Natural killer cell treated with Interleukin-12 subunit alpha and Interleukin-12 subunit beta and Interleukin-15 and Interleukin-18, amount 100 ng/mL, for 72 hours (primary cell): ENCODE measurements at regions not wholly inside any gene's neighbourhood (a gene's known extent, or its start where the extent isn't known, plus 50 kb on each side); places are given as distances from the start of the nearest gene placed in this dataset.

Source experiments
- ATAC-seq, 2 donors: fragments of 150-1000 bp; cut with Tn5 transposase in 1 of 2; sonication (Bioruptor Pico), chemical (Tn5 transposase) in 1 of 2; 2 replicates each; pipeline ENCODE4 v1.10.0; 2021
- DNase-seq: peaks from one replicate; pipeline ENCODE4 v3.0.0; 2022; ENCODE audit warnings: low spot score
- H3K27ac Mint-ChIP-seq, 2 donors: 1 replicate in 1 of 2; 2 replicates in 1 of 2; pipeline ENCODE4 v1.8.0; 2022; ENCODE audit warnings: mixed read lengths in 2 of 2, mild to moderate bottlenecking in 1 of 2, moderate library complexity in 1 of 2
- H3K27me3 Mint-ChIP-seq, 2 donors: 1 replicate in 1 of 2; 2 replicates in 1 of 2; pipeline ENCODE4 v1.8.0; 2022; ENCODE audit warnings: mixed read lengths in 2 of 2
- H3K36me3 Mint-ChIP-seq: one replicate; pipeline ENCODE4 v1.8.0; 2022; ENCODE audit warnings: mixed read lengths
- H3K4me1 Mint-ChIP-seq, 2 donors: 1 replicate in 1 of 2; 2 replicates in 1 of 2; pipeline ENCODE4 v1.8.0; 2022; ENCODE audit warnings: low read depth in 2 of 2, mixed read lengths in 2 of 2, mild to moderate bottlenecking in 1 of 2
- H3K4me3 Mint-ChIP-seq: one replicate; pipeline ENCODE4 v1.8.0; 2022; ENCODE audit warnings: mixed read lengths
- H3K9me3 Mint-ChIP-seq: 2 replicates; pipeline ENCODE4 v1.8.0; 2022; ENCODE audit warnings: mixed read lengths

- no peaks in the 10 kb centered on the region for H3K4me1 Mint-ChIP-seq
- H3K36me3 Mint-ChIP-seq = no peaks in the 10 kb centered on the region
- no peak for ATAC-seq
- H3K27ac Mint-ChIP-seq = no peak overlapping the region
- no peaks in the 10 kb centered on the region for H3K9me3 Mint-ChIP-seq
- no peak overlapping the region for H3K4me3 Mint-ChIP-seq
- DNase-seq = no peak
- H3K27me3 Mint-ChIP-seq = peaks cover 0 to 7% of the 10 kb centered on the region in 2 donors
Observed at GRCh38 chr6:40695750-40696415, 108.7 kb upstream of the LRFN2 start.

- Mint-ChIP-seq H3K36me3 (no peaks in the 10 kb centered on the region), H3K4me3 (no peak overlapping the region), H3K27me3 (peaks cover 0 to 7% of the 10 kb centered on the region in 2 donors), H3K9me3 (no peaks in the 10 kb centered on the region), H3K27ac (no peak overlapping the region), H3K4me1 (no peaks in the 10 kb centered on the region)
- DNase-seq = no peak
- no peak for ATAC-seq
Observed at GRCh38 chr6:40695114-40695513, 108.0 kb upstream of the LRFN2 start.

- H3K4me1 Mint-ChIP-seq = no peaks in the 10 kb centered on the region
- no peaks in the 10 kb centered on the region for H3K9me3 Mint-ChIP-seq
- H3K27me3 Mint-ChIP-seq = peaks cover 4 to 8% of the 10 kb centered on the region in 2 donors
- DNase-seq (no peak), ATAC-seq (no peak)
- no peak overlapping the region for H3K27ac Mint-ChIP-seq
- no peaks in the 10 kb centered on the region for H3K36me3 Mint-ChIP-seq
- no peak overlapping the region for H3K4me3 Mint-ChIP-seq
Observed at GRCh38 chr6:40693768-40694167, 106.6 kb upstream of the LRFN2 start.

GRCh38 chr6:40692337-40692736 is 105.2 kb upstream of the LRFN2 start:
- no peak for ATAC-seq
- Mint-ChIP-seq H3K36me3 (no peaks in the 10 kb centered on the region), H3K4me3 (no peak overlapping the region), H3K4me1 (no peaks in the 10 kb centered on the region), H3K9me3 (no peaks in the 10 kb centered on the region), H3K27ac (no peak overlapping the region), H3K27me3 (peaks cover 10 to 13% of the 10 kb centered on the region in 2 donors)
- DNase-seq = no peak

GRCh38 chr6:40689185-40689584 is 102.0 kb upstream of the LRFN2 start:
- H3K27me3 Mint-ChIP-seq = peaks cover 24 to 27% of the 10 kb centered on the region in 2 donors
- H3K36me3 Mint-ChIP-seq = no peaks in the 10 kb centered on the region
- no peaks in the 10 kb centered on the region for H3K4me1 Mint-ChIP-seq
- H3K4me3 Mint-ChIP-seq = no peak overlapping the region
- DNase-seq (no peak), ATAC-seq (no peak)
- H3K27ac Mint-ChIP-seq = no peak overlapping the region
- no peaks in the 10 kb centered on the region for H3K9me3 Mint-ChIP-seq

- H3K4me3 Mint-ChIP-seq = no peak overlapping the region
- peaks cover 24 to 25% of the 10 kb centered on the region in 2 donors for H3K27me3 Mint-ChIP-seq
- ATAC-seq (no peak), DNase-seq (no peak)
- H3K27ac Mint-ChIP-seq = no peak overlapping the region
- no peaks in the 10 kb centered on the region for H3K9me3 Mint-ChIP-seq
- no peaks in the 10 kb centered on the region for H3K36me3 Mint-ChIP-seq
- no peaks in the 10 kb centered on the region for H3K4me1 Mint-ChIP-seq
Observed at GRCh38 chr6:40688214-40688761, 101.1 kb upstream of the LRFN2 start.

- Mint-ChIP-seq H3K4me3 (no peak overlapping the region), H3K27ac (no peak overlapping the region), H3K4me1 (no peaks in the 10 kb centered on the region), H3K9me3 (no peaks in the 10 kb centered on the region), H3K36me3 (no peaks in the 10 kb centered on the region), H3K27me3 (peaks cover 29 to 31% of the 10 kb centered on the region in 2 donors)
- DNase-seq (no peak), ATAC-seq (no peak)
Observed at GRCh38 chr6:40685862-40686261, 98.7 kb upstream of the LRFN2 start.

GRCh38 chr6:40681622-40682021 is 94.5 kb upstream of the LRFN2 start:
- ATAC-seq (no peak), DNase-seq (no peak)
- Mint-ChIP-seq H3K4me3 (no peak overlapping the region), H3K9me3 (no peaks in the 10 kb centered on the region), H3K27me3 (peaks cover 14 to 29% of the 10 kb centered on the region in 2 donors), H3K4me1 (no peaks in the 10 kb centered on the region), H3K36me3 (no peaks in the 10 kb centered on the region), H3K27ac (no peak overlapping the region)

- DNase-seq (no peak), ATAC-seq (no peak)
- Mint-ChIP-seq H3K36me3 (no peaks in the 10 kb centered on the region), H3K4me3 (no peak overlapping the region), H3K4me1 (no peaks in the 10 kb centered on the region), H3K9me3 (no peaks in the 10 kb centered on the region), H3K27me3 (peaks cover 12 to 28% of the 10 kb centered on the region in 2 donors), H3K27ac (no peak overlapping the region)
Observed at GRCh38 chr6:40678941-40679340, 91.8 kb upstream of the LRFN2 start.

GRCh38 chr6:40674170-40674569 is 87.0 kb upstream of the LRFN2 start:
- Mint-ChIP-seq H3K4me3 (no peak overlapping the region), H3K27me3 (peaks cover 6 to 22% of the 10 kb centered on the region in 2 donors), H3K27ac (no peak overlapping the region), H3K36me3 (no peaks in the 10 kb centered on the region), H3K4me1 (no peaks in the 10 kb centered on the region), H3K9me3 (no peaks in the 10 kb centered on the region)
- DNase-seq = no peak
- ATAC-seq = no peak

- DNase-seq (no peak), ATAC-seq (no peak)
- Mint-ChIP-seq H3K9me3 (no peaks in the 10 kb centered on the region), H3K4me1 (no peaks in the 10 kb centered on the region), H3K4me3 (no peak overlapping the region), H3K27ac (no peak overlapping the region), H3K27me3 (peaks cover 14 to 17% of the 10 kb centered on the region in 2 donors), H3K36me3 (no peaks in the 10 kb centered on the region)
Observed at GRCh38 chr6:40672087-40672486, 84.9 kb upstream of the LRFN2 start.

- DNase-seq = no peak
- Mint-ChIP-seq H3K27ac (no peak overlapping the region), H3K27me3 (peaks cover 13 to 17% of the 10 kb centered on the region in 2 donors), H3K9me3 (no peaks in the 10 kb centered on the region), H3K4me1 (no peaks in the 10 kb centered on the region), H3K36me3 (no peaks in the 10 kb centered on the region), H3K4me3 (no peak overlapping the region)
- ATAC-seq = no peak
Observed at GRCh38 chr6:40671694-40672050, 84.5 kb upstream of the LRFN2 start.

- H3K36me3 Mint-ChIP-seq = no peaks in the 10 kb centered on the region
- ATAC-seq = no peak
- no peak overlapping the region for H3K27ac Mint-ChIP-seq
- no peak for DNase-seq
- H3K4me3 Mint-ChIP-seq = no peak overlapping the region
- H3K4me1 Mint-ChIP-seq = no peaks in the 10 kb centered on the region
- H3K27me3 Mint-ChIP-seq = peaks cover 8 to 14% of the 10 kb centered on the region in 2 donors
- H3K9me3 Mint-ChIP-seq = no peaks in the 10 kb centered on the region
Observed at GRCh38 chr6:40671001-40671693, 84.0 kb upstream of the LRFN2 start.

GRCh38 chr6:40669343-40669742 is 82.2 kb upstream of the LRFN2 start:
- Mint-ChIP-seq H3K4me1 (no peaks in the 10 kb centered on the region), H3K27me3 (peaks cover 14 to 16% of the 10 kb centered on the region in 2 donors), H3K4me3 (no peak overlapping the region), H3K27ac (no peak overlapping the region), H3K36me3 (peaks cover 11% of the 10 kb centered on the region), H3K9me3 (peaks cover 4% of the 10 kb centered on the region)
- DNase-seq (no peak), ATAC-seq (no peak)
